WTC11 (cell line): ENCODE measurements at regions not wholly inside any gene's neighbourhood (a gene's known extent, or its start where the extent isn't known, plus 50 kb on each side); places are given as distances from the start of the nearest gene placed in this dataset.

Source experiments
- ATAC-seq: fragments of 200-7000 bp; cut with Tn5 transposase; 2 replicates; pipeline ENCODE4 v1.10.0; 2021; ENCODE audit warnings: mild to moderate bottlenecking, moderate library complexity
- CTCF ChIA-PET: fragments of 300-600 bp; sonication (Branson Sonifier 250); formaldehyde crosslinking; loops from one replicate; lab custom pipeline; 2021; ENCODE audit warnings: antibody characterized with exemption; lab: Charles Lee
- POLR2A ChIA-PET: fragments of 350-600 bp; sonication (Branson Sonifier 250); formaldehyde crosslinking; loops from one replicate; lab custom pipeline; 2021; ENCODE audit warnings: antibody characterized with exemption; lab: Charles Lee
- DNase-seq: peaks from one replicate; pipeline ENCODE4 v3.0.0; 2021; ENCODE audit warnings: low spot score
- H3K27ac Mint-ChIP-seq: 2 replicates; pipeline ENCODE4 v1.8.0; 2021; ENCODE audit warnings: mixed read lengths
- H3K27me3 Mint-ChIP-seq: 2 replicates; pipeline ENCODE4 v1.8.0; 2021; ENCODE audit warnings: low read depth, mild to moderate bottlenecking, moderate library complexity, mixed read lengths
- H3K36me3 Mint-ChIP-seq: 2 replicates; pipeline ENCODE4 v1.8.0; 2021; ENCODE audit warnings: mixed read lengths
- H3K4me1 Mint-ChIP-seq: 2 replicates; pipeline ENCODE4 v1.8.0; 2022; ENCODE audit warnings: mixed read lengths
- H3K4me3 Mint-ChIP-seq: 2 replicates; pipeline ENCODE4 v1.8.0; 2021; ENCODE audit warnings: mild to moderate bottlenecking, moderate library complexity, mixed read lengths
- H3K9me3 Mint-ChIP-seq: 2 replicates; pipeline ENCODE4 v1.8.0; 2021; ENCODE audit warnings: mixed read lengths
- ATF2 ChIP-seq: sonication (generic); formaldehyde crosslinking; IDR thresholded peaks from 2 replicates; pipeline ENCODE4 v1.8.1; 2022; ENCODE audit warnings: low read depth, missing genetic modification reagents, borderline replicate concordance
- E2F1 ChIP-seq: sonication (generic); formaldehyde crosslinking; IDR thresholded peaks from 2 replicates; pipeline ENCODE4 v1.8.0; 2022; ENCODE audit warnings: mild to moderate bottlenecking, missing genetic modification reagents
- EMX1 ChIP-seq: fragments of 250-450 bp; sonication (Bioruptor Pico); IDR thresholded peaks from 2 replicates; pipeline ENCODE4 v1.8.0; 2021; ENCODE audit warnings: mild to moderate bottlenecking
- FOXJ3 ChIP-seq: sonication (generic); formaldehyde crosslinking; IDR thresholded peaks from 2 replicates; pipeline ENCODE4 v1.9.0; 2021; ENCODE audit warnings: missing genetic modification reagents, mild to moderate bottlenecking, borderline replicate concordance
- FOXK1 ChIP-seq: sonication (generic); formaldehyde crosslinking; IDR thresholded peaks from 2 replicates; pipeline ENCODE4 v1.8.0; 2022; ENCODE audit warnings: mild to moderate bottlenecking, moderate library complexity, missing genetic modification reagents
- GABPB1 ChIP-seq: sonication (generic); formaldehyde crosslinking; IDR thresholded peaks from 2 replicates; pipeline ENCODE4 v1.8.1; 2023; ENCODE audit warnings: mild to moderate bottlenecking, missing genetic modification reagents
- GTF2I ChIP-seq: fragments of 250-450 bp; sonication (Bioruptor Pico); conservative IDR thresholded peaks from 2 replicates; pipeline ENCODE4 v1.4.0; 2021; ENCODE audit warnings: mild to moderate bottlenecking
- MAX ChIP-seq: sonication (generic); formaldehyde crosslinking; IDR thresholded peaks from 2 replicates; pipeline ENCODE4 v1.8.0; 2022; ENCODE audit warnings: mild to moderate bottlenecking, missing genetic modification reagents
- MXD4 ChIP-seq: fragments of 250-450 bp; sonication (Bioruptor Pico); IDR thresholded peaks from 2 replicates; pipeline ENCODE4 v1.8.0; 2021; ENCODE audit warnings: mild to moderate bottlenecking, moderate library complexity, borderline replicate concordance
- NR1H2 ChIP-seq: sonication (generic); formaldehyde crosslinking; IDR thresholded peaks from 2 replicates; pipeline ENCODE4 v1.9.0; 2021; ENCODE audit warnings: mild to moderate bottlenecking, moderate library complexity, missing genetic modification reagents
- NR2C2 ChIP-seq: sonication (generic); formaldehyde crosslinking; IDR thresholded peaks from 2 replicates; pipeline ENCODE4 v1.8.0; 2022; ENCODE audit warnings: mild to moderate bottlenecking, missing genetic modification reagents
- NR3C1 ChIP-seq: sonication (generic); formaldehyde crosslinking; conservative IDR thresholded peaks from 2 replicates; pipeline ENCODE4 v1.8.1; 2023; ENCODE audit warnings: low read depth, mild to moderate bottlenecking, missing genetic modification reagents
- PRDM15 ChIP-seq: sonication (generic); formaldehyde crosslinking; IDR thresholded peaks from 2 replicates; pipeline ENCODE4 v1.8.0; 2022; ENCODE audit warnings: missing genetic modification reagents
- RORB ChIP-seq: fragments of 250-450 bp; sonication (Bioruptor Pico); IDR thresholded peaks from 2 replicates; pipeline ENCODE4 v1.9.0; 2021; ENCODE audit warnings: mild to moderate bottlenecking
- ZBTB21 ChIP-seq: sonication (generic); formaldehyde crosslinking; IDR thresholded peaks from 2 replicates; pipeline ENCODE4 v1.8.1; 2023; ENCODE audit warnings: mild to moderate bottlenecking, missing genetic modification reagents, borderline replicate concordance
- ZNF232 ChIP-seq: sonication (generic); formaldehyde crosslinking; IDR thresholded peaks from 2 replicates; pipeline ENCODE4 v1.8.0; 2022; ENCODE audit warnings: mild to moderate bottlenecking, missing genetic modification reagents
- ZNF263 ChIP-seq: sonication (generic); formaldehyde crosslinking; IDR thresholded peaks from 2 replicates; pipeline ENCODE4 v1.8.1; 2022; ENCODE audit warnings: low read depth, mild to moderate bottlenecking, moderate library complexity, missing genetic modification reagents
- ZNF396 ChIP-seq: fragments of 250-450 bp; sonication (Bioruptor Pico); IDR thresholded peaks from 2 replicates; pipeline ENCODE4 v1.8.0; 2021; ENCODE audit warnings: mild to moderate bottlenecking, moderate library complexity, borderline replicate concordance
- ZNF512 ChIP-seq: sonication (generic); formaldehyde crosslinking; IDR thresholded peaks from 2 replicates; pipeline ENCODE4 v1.8.1; 2022; ENCODE audit warnings: missing genetic modification reagents, borderline replicate concordance

DNA sequence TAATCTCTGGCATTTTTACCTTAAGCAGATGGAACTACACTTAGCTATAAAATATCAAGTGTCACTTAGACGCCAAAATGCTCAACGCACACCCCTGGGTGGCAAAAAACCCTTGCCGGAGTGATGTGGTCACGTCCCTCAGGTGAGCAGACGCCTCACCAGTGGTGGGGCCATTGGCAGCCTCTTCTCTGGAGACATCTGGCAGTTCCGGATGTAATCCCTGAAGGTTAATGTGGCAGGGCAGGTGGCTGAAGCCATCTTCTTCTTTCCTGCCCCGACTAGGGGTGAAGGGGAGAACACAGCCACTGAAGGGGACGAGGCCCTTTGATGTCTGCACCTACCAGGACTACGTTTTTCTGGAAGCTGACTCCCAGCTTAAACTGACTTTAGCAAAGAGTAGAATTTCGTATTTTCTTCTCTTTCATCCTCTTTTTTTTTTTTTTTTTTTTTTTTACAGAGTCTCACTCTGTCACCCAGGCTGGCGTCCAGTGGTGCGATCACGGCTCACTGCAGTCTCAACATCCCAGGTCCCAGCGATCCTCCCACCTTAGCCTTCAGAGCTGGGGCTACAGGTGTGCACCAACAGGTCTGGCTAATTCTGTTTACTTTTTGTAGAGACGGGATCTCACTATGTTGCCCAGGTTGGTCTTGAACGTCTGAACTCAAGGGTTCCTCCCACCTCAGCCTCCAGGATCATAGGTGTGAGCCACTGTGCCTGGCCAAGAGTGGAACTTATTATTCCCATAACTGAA is 152.1 kb downstream of the TTLL2 start (continued):
- TF ChIP-seq PRDM15 (CRISPR knock-in tag) (no peak), E2F1 (CRISPR knock-in tag) (no peak), GTF2I (CRISPR knock-in tag) (no peak), RORB (CRISPR knock-in tag) (no peak)

GRCh38 chr6:167477688-167478087 is 152.8 kb downstream of the TTLL2 start:
- POLR2A ChIA-PET = no interaction called here
- H3K4me3 Mint-ChIP-seq = no peak overlapping the region
- H3K9me3 Mint-ChIP-seq = peaks cover 4% of the 10 kb centered on the region
- CTCF ChIA-PET = interaction anchor here (0.7 to 1.5 kb wide), 2 partner anchors 8 to 25 kb away, joined by 4 to 9 read pairs; no protein-coding TSS in a partner anchor
- TF ChIP-seq ZNF263 (no peak), FOXK1 (CRISPR knock-in tag) (no peak), GTF2I (CRISPR knock-in tag) (no peak), FOXJ3 (CRISPR knock-in tag) (no peak), NR1H2 (CRISPR knock-in tag) (no peak), ZBTB21 (no peak), GABPB1 (CRISPR knock-in tag) (no peak), ZNF232 (CRISPR knock-in tag) (no peak), ZNF512 (CRISPR knock-in tag) (no peak), NR3C1 (CRISPR knock-in tag) (no peak), MAX (CRISPR knock-in tag) (no peak), ZNF396 (CRISPR knock-in tag) (no peak), PRDM15 (CRISPR knock-in tag) (no peak), NR2C2 (CRISPR knock-in tag) (no peak), MXD4 (no peak), ATF2 (CRISPR knock-in tag) (no peak), EMX1 (CRISPR knock-in tag) (no peak)
- no peaks in the 10 kb centered on the region for H3K36me3 Mint-ChIP-seq
- DNase-seq (no peak), ATAC-seq (no peak)
- H3K27me3 Mint-ChIP-seq = no peaks in the 10 kb centered on the region; the same call in 1 of the 2 replicates
- peaks cover 75% of the 10 kb centered on the region for H3K4me1 Mint-ChIP-seq
- no peak overlapping the region for H3K27ac Mint-ChIP-seq
